ENCODE measurements at regions not wholly inside any gene's neighbourhood (a gene's known extent, or its start where the extent isn't known, plus 50 kb on each side); places are given as distances from the start of the nearest gene placed in this dataset.

GRCh38 chr7:106486331-106486730 is 174.6 kb downstream of the CCDC71L start:
- DNase-seq (peak in 3 of 5 donors; percentile 12 to 66 (median 65)), FAIRE-seq (no peak)
- Histone ChIP-seq H3K9me3 (ENCODE audit: control insufficient read depth in 2 of 3, insufficient read depth in 1 of 3, low read length in 3 of 3) (no peaks in the 10 kb centered on the region), H3K27ac (ENCODE audit: low read depth in 2 of 2, low read length in 2 of 2) (peak overlapping the region; percentile 39 to 74), H3K27me3 (ENCODE audit: control insufficient read depth, insufficient read depth, low read length) (no peaks in the 10 kb centered on the region), H3K9ac (ENCODE audit: low read length in 3 of 3) (no peak overlapping the region), H3K36me3 (ENCODE audit: control insufficient read depth in 2 of 3, insufficient read depth in 3 of 3, low read length in 3 of 3) (no peaks in the 10 kb centered on the region), H3K4me1 (ENCODE audit: control insufficient read depth in 2 of 3, insufficient read depth in 2 of 3, low read depth in 1 of 3, low read length in 3 of 3) (peaks cover 4 to 18% (median 15%) of the 10 kb centered on the region in 3 donors), H3K4me3 (ENCODE audit: low read length in 3 of 3) (no peak overlapping the region)
- TF ChIP-seq CTCF (IDR thresholded peaks at IDR 0.05; ENCODE audit: borderline replicate concordance, extremely low read depth, insufficient read depth): no peak
- intact Hi-C loops (cut with DNase I): no loop called here

- intact Hi-C loops (cut with DNase I): no loop called here
- H3K9me3 ChIP-seq (ENCODE audit: control insufficient read depth in 2 of 3, insufficient read depth in 1 of 3, low read length in 3 of 3): no peaks in the 10 kb centered on the region
- peaks cover 4 to 18% (median 15%) of the 10 kb centered on the region in 3 donors for H3K4me1 ChIP-seq (ENCODE audit: control insufficient read depth in 2 of 3, insufficient read depth in 2 of 3, low read depth in 1 of 3, low read length in 3 of 3)
- H3K27ac ChIP-seq (ENCODE audit: low read depth in 2 of 2, low read length in 2 of 2): peak overlapping the region; percentile 39 to 74
- H3K27me3 ChIP-seq (ENCODE audit: control insufficient read depth, insufficient read depth, low read length): no peaks in the 10 kb centered on the region
- DNase-seq (no peak), FAIRE-seq (no peak)
- no peak for TF ChIP-seq CTCF (IDR thresholded peaks at IDR 0.05; ENCODE audit: borderline replicate concordance, extremely low read depth, insufficient read depth)
- H3K36me3 ChIP-seq (ENCODE audit: control insufficient read depth in 2 of 3, insufficient read depth in 3 of 3, low read length in 3 of 3): no peaks in the 10 kb centered on the region
- no peak overlapping the region for H3K4me3 ChIP-seq (ENCODE audit: low read length in 3 of 3)
- no peak overlapping the region for H3K9ac ChIP-seq (ENCODE audit: low read length in 3 of 3)
Measured at GRCh38 chr7:106485919-106486318, 175.0 kb downstream of the CCDC71L start.

- Histone ChIP-seq H3K27ac (ENCODE audit: low read depth in 2 of 2, low read length in 2 of 2) (peak overlapping the region; percentile 39 to 74), H3K9me3 (ENCODE audit: control insufficient read depth in 2 of 3, insufficient read depth in 1 of 3, low read length in 3 of 3) (no peaks in the 10 kb centered on the region), H3K27me3 (ENCODE audit: control insufficient read depth, insufficient read depth, low read length) (no peaks in the 10 kb centered on the region), H3K4me1 (ENCODE audit: control insufficient read depth in 2 of 3, insufficient read depth in 2 of 3, low read depth in 1 of 3, low read length in 3 of 3) (peaks cover 4 to 18% (median 15%) of the 10 kb centered on the region in 3 donors), H3K36me3 (ENCODE audit: control insufficient read depth in 2 of 3, insufficient read depth in 3 of 3, low read length in 3 of 3) (no peaks in the 10 kb centered on the region), H3K4me3 (ENCODE audit: low read length in 3 of 3) (no peak overlapping the region), H3K9ac (ENCODE audit: low read length in 3 of 3) (no peak overlapping the region)
- TF ChIP-seq CTCF (IDR thresholded peaks at IDR 0.05; ENCODE audit: borderline replicate concordance, extremely low read depth, insufficient read depth): no peak
- FAIRE-seq (no peak), DNase-seq (no peak)
- intact Hi-C loops (cut with DNase I): no loop called here
Measured at GRCh38 chr7:106485031-106485551, 175.9 kb downstream of the CCDC71L start.

- FAIRE-seq (peak; percentile 52), DNase-seq (peak in 3 of 5 donors; percentile 14 to 65 (median 59))
- no peak for TF ChIP-seq CTCF (IDR thresholded peaks at IDR 0.05; ENCODE audit: borderline replicate concordance, extremely low read depth, insufficient read depth)
- H3K4me1 ChIP-seq (ENCODE audit: control insufficient read depth in 2 of 3, insufficient read depth in 2 of 3, low read depth in 1 of 3, low read length in 3 of 3): peaks cover 4 to 18% (median 15%) of the 10 kb centered on the region in 3 donors
- no peaks in the 10 kb centered on the region for H3K27me3 ChIP-seq (ENCODE audit: control insufficient read depth, insufficient read depth, low read length)
- H3K36me3 ChIP-seq (ENCODE audit: control insufficient read depth in 2 of 3, insufficient read depth in 3 of 3, low read length in 3 of 3): no peaks in the 10 kb centered on the region
- H3K9ac ChIP-seq (ENCODE audit: low read length in 3 of 3): no peak overlapping the region
- no peak overlapping the region for H3K4me3 ChIP-seq (ENCODE audit: low read length in 3 of 3)
- H3K27ac ChIP-seq (ENCODE audit: low read depth in 2 of 2, low read length in 2 of 2): peak overlapping the region; percentile 15 to 74
- no peaks in the 10 kb centered on the region for H3K9me3 ChIP-seq (ENCODE audit: control insufficient read depth in 2 of 3, insufficient read depth in 1 of 3, low read length in 3 of 3)
- intact Hi-C loops (cut with DNase I): no loop called here
Measured at GRCh38 chr7:106484562-106484961, 176.4 kb downstream of the CCDC71L start.
